HG03196 (cell line): ENCODE measurements at regions not wholly inside any gene's neighbourhood (a gene's known extent, or its start where the extent isn't known, plus 50 kb on each side); places are given as distances from the start of the nearest gene placed in this dataset.

Experiments used
- ATAC-seq: cut with Tn5 transposase; IDR thresholded peaks from one replicate; pipeline ENCODE4 v1.9.1; 2021; ENCODE audit not compliant: unreplicated experiment

DNA sequence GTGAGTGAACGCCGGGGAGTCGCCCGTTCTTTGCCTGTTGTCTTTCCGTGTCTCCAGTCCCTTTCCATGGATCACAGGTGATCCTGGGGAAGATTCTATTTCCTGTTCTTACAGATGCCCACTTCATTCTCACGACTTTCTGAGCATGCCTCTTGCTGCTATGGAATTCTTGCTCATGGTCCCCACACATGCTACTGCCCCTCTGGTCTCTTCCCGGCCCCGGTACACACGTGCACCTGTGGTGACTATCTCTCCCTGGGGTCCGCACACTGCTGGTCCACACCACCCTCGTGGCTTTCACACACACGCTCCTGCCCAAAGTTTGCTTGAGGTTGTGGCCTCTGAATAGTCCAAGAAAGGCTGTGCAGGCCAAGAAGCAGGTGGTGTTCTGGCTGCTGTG lies 67.9 kb upstream of the ALKAL2 start:
- ATAC-seq, result no peak

DNA sequence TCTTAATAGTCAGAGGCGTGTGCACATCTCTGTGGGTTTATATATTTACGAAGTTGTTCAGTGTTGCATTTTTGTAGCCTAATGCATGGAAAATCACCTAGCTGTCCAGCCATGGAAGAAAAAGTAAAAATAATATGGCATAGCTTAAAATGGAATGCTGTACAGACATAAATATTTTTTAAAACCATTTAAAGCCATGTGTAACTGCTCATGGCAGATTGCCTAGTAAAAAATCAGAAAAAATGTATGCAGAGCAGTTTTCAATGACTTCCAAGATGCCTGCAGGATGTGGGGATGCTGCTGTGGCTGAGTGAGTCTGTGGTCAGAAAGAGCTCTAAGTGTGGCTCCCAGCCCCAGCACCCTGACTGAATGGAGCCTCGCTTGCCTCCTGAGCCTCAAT lies 64.8 kb upstream of the ALKAL2 start:
- no peak for ATAC-seq

DNA sequence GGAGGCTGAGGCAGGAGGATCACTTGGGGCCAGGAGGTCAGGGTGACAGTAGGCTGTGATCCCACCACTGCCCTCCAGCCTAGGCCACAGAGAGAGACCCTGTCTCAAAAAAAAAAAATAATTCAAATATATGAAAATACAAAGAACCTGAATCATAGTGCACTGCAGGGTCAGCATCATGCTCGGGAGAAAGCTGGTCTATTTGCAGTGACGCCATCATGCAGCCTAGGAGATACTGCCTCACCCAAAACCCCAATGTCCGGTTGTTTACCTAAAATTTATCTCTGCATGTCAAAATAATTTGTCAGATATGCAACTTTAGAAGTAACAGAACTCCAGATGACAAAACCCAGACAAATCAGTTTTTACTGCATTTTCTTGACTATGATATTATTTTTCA lies 61.5 kb upstream of the ALKAL2 start:
- no peak for ATAC-seq

DNA sequence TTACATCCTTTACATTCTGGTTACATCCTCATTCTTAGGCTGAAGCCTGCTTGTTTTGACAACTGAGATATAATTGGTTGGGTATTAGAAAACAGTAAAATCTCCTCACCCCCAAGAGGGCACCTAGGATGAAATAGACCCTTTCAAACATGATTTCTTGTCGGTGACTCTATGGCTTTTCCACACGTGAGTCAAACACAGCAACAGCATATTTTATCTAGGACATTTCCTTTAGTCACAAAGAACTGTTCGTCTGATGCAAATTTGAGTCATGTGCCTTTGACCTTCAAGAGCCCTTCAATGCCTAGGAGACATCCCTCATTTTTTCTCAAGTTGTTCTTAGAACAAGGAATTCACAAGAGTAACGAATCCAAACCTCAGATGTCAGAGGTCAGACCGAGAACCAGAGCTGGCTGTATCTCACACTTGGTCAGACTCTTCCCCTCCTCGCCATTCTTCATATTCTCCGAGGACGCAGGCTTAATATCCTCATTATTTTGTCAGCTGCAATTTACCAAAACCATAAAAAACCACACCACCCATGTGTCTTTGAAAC lies 60.5 kb upstream of the ALKAL2 start:
- ATAC-seq, result no peak

DNA sequence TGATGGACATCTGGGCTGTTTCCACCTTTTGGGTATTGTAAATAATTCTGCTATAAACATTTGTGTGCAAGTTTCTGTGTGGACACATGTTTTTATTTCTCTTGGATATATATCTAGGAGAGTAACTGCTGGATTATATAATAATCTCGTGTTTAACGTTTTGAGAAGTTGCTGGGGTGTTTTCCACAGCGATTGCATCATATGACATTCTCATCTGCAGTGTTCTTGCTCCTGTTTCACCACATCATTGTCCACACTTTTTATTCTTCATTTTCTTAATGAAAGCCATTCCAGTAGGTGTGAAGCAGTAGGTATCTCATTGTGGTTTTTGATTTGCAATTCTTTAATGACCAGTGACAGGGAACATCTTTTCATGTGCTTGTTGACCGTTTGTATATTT lies 56.9 kb upstream of the ALKAL2 start:
- ATAC-seq, result no peak

DNA sequence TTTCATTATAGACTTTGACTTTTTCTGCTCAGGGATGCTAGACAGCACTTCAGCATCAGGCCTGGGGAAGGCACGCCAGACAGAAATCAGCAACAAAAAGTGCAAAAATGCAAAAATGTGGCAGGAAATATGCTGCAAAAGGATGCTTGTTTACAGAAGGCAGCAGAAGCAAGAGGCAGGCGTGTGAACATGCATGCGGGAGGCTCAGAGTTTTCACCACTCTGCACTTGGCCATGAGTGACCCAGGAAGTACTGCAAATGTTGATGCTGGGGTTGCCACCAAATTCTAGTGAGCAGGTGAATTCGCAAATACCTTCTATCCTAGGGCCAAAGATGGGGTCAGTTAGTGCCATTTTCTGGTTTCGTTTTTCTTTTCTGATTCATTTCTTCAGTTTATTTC lies 55.5 kb upstream of the ALKAL2 start:
- no peak for ATAC-seq

DNA sequence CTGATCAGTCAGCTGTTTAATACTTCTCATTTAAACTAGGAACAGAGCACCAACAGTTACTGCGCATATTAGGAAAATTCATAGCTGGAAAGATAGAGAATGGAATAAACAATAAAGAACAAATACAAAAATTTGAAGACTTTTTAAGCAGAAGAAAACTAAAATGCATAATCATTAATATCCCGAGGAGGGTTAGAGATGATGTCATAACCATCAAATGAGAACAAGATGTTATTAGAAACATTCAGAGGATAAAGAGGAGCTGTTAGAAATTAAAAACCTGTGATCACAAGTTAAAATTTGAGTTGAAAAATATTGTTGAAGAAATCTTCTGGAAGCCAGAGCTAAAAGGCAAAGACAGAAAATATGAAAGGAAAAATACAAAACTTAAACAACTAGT lies 54.0 kb upstream of the ALKAL2 start:
- no peak for ATAC-seq

DNA sequence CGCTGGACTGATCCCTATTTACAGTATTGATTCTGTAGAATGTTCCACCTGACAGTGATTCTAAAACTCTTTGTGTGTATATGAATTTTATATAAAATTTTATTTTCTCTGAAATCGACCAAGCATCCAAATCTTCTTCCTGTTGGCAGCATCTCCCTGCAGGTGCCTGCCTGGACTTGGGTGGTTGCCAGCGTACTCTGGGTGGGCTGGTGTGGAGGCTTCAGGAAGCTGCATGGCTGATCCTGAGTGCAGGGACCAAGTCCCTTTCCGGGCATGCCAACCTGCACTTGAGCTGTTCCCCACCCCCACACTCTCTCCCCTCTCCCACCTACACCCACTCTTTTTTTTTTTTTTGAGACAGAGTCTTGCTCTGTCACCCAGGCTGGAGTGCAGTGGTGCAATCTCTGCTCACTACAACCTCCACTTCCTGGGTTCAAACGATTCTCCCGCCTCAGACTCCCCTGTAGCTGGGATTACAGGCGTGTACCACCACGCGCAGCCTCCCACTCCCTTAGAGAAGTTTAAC lies 53.2 kb upstream of the ALKAL2 start:
- ATAC-seq, result no peak
